ENCODE measurements at regions not wholly inside any gene's neighbourhood (a gene's known extent, or its start where the extent isn't known, plus 50 kb on each side); places are given as distances from the start of the nearest gene placed in this dataset.

- no peak for DNase-seq (ENCODE audit: low read depth in 3 of 3)
These were observed 1165.1 kb downstream of the BRD1 start for GRCh38 chr22:48662476-48663135.

GRCh38 chr22:48661984-48662383 lies 1165.7 kb downstream of the BRD1 start:
- no peak for DNase-seq (ENCODE audit: low read depth in 3 of 3)

GRCh38 chr22:48660790-48661740 lies 1166.6 kb downstream of the BRD1 start:
- no peak for DNase-seq (ENCODE audit: low read depth in 3 of 3)

- DNase-seq (ENCODE audit: low read depth in 3 of 3), result no peak
These were observed 1167.4 kb downstream of the BRD1 start for GRCh38 chr22:48660104-48660789.

- DNase-seq (ENCODE audit: low read depth in 3 of 3), result no peak
These were observed 1168.2 kb downstream of the BRD1 start for GRCh38 chr22:48659404-48659996.

GRCh38 chr22:48658871-48659270 lies 1168.8 kb downstream of the BRD1 start:
- no peak for DNase-seq (ENCODE audit: low read depth in 3 of 3)

- no peak for DNase-seq (ENCODE audit: low read depth in 3 of 3)
These were observed 1169.4 kb downstream of the BRD1 start for GRCh38 chr22:48658246-48658645.

- no peak for DNase-seq (ENCODE audit: low read depth in 3 of 3)
These were observed 1173.2 kb downstream of the BRD1 start for GRCh38 chr22:48654492-48654891.

- DNase-seq (ENCODE audit: low read depth in 3 of 3), result no peak
These were observed 1173.7 kb downstream of the BRD1 start for GRCh38 chr22:48653929-48654328.

- no peak for DNase-seq (ENCODE audit: low read depth in 3 of 3)
These were observed 1174.4 kb downstream of the BRD1 start for GRCh38 chr22:48653306-48653705.

GRCh38 chr22:48652796-48653195 lies 1174.9 kb downstream of the BRD1 start:
- DNase-seq (ENCODE audit: low read depth in 3 of 3), result no peak

- no peak for DNase-seq (ENCODE audit: low read depth in 3 of 3)
These were observed 1175.6 kb downstream of the BRD1 start for GRCh38 chr22:48651981-48652538.

- DNase-seq (ENCODE audit: low read depth in 3 of 3), result no peak
These were observed 1176.4 kb downstream of the BRD1 start for GRCh38 chr22:48651036-48651890.

GRCh38 chr22:48650323-48651035 lies 1177.2 kb downstream of the BRD1 start:
- no peak for DNase-seq (ENCODE audit: low read depth in 3 of 3)

- no peak for DNase-seq (ENCODE audit: low read depth in 3 of 3)
These were observed 1178.2 kb downstream of the BRD1 start for GRCh38 chr22:48649466-48649865.

GRCh38 chr22:48649031-48649430 lies 1178.6 kb downstream of the BRD1 start:
- DNase-seq (ENCODE audit: low read depth in 3 of 3), result no peak

- DNase-seq (ENCODE audit: low read depth in 3 of 3), result no peak
These were observed 1179.8 kb downstream of the BRD1 start for GRCh38 chr22:48647606-48648515.

- no peak for DNase-seq (ENCODE audit: low read depth in 3 of 3)
These were observed 1180.6 kb downstream of the BRD1 start for GRCh38 chr22:48647051-48647450.
